ENCODE measurements at regions not wholly inside any gene's neighbourhood (a gene's known extent, or its start where the extent isn't known, plus 50 kb on each side); places are given as distances from the start of the nearest gene placed in this dataset.
"Not testable (repeated sequence)": the region's sequence is repeated elsewhere in the genome, so short reads cannot be mapped to it uniquely, and the experiment has no call there.

- no peak for DNase-seq (ENCODE audit: low read depth)
Observed at GRCh38 chr17:33564146-33564545, 271.1 kb upstream of the ASIC2 start.

- DNase-seq (ENCODE audit: low read depth) = no peak
Observed at GRCh38 chr17:33567223-33567622, 274.1 kb upstream of the ASIC2 start.

GRCh38 chr17:33572615-33573014, 279.5 kb upstream of the ASIC2 start:
- no peak for DNase-seq (ENCODE audit: low read depth)

GRCh38 chr17:33574942-33575445, 281.9 kb upstream of the ASIC2 start:
- DNase-seq (ENCODE audit: low read depth) = no peak

- not testable (repeated sequence) for DNase-seq (ENCODE audit: low read depth)
Observed at GRCh38 chr17:33579740-33580139, 286.6 kb upstream of the ASIC2 start.

- no peak for DNase-seq (ENCODE audit: low read depth)
Observed at GRCh38 chr17:33580215-33580614, 287.1 kb upstream of the ASIC2 start.

GRCh38 chr17:33582661-33583060, 289.6 kb upstream of the ASIC2 start:
- no peak for DNase-seq (ENCODE audit: low read depth)

- no peak for DNase-seq (ENCODE audit: low read depth)
Observed at GRCh38 chr17:33583518-33584417, 290.7 kb upstream of the ASIC2 start.

- no peak for DNase-seq (ENCODE audit: low read depth)
Observed at GRCh38 chr17:33593991-33594390, 300.9 kb upstream of the ASIC2 start.

- DNase-seq (ENCODE audit: low read depth) = no peak
Observed at GRCh38 chr17:33595828-33596227, 302.7 kb upstream of the ASIC2 start.

- DNase-seq (ENCODE audit: low read depth) = no peak
Observed at GRCh38 chr17:33596899-33597298, 303.8 kb upstream of the ASIC2 start.

- no peak for DNase-seq (ENCODE audit: low read depth)
Observed at GRCh38 chr17:33598797-33599196, 305.7 kb upstream of the ASIC2 start.

- DNase-seq (ENCODE audit: low read depth) = no peak
Observed at GRCh38 chr17:33602981-33603380, 309.9 kb upstream of the ASIC2 start.

GRCh38 chr17:33603789-33604188, 310.7 kb upstream of the ASIC2 start:
- DNase-seq (ENCODE audit: low read depth) = no peak

GRCh38 chr17:33611532-33611931, 318.4 kb upstream of the ASIC2 start:
- DNase-seq (ENCODE audit: low read depth) = no peak

- no peak for DNase-seq (ENCODE audit: low read depth)
Observed at GRCh38 chr17:33615861-33616260, 322.8 kb upstream of the ASIC2 start.

GRCh38 chr17:33623841-33624240, 330.7 kb upstream of the ASIC2 start:
- no peak for DNase-seq (ENCODE audit: low read depth)

- no peak for DNase-seq (ENCODE audit: low read depth)
Observed at GRCh38 chr17:33628500-33629346, 335.6 kb upstream of the ASIC2 start.

- no peak for DNase-seq (ENCODE audit: low read depth)
Observed at GRCh38 chr17:33633446-33633845, 340.4 kb upstream of the ASIC2 start.

- DNase-seq (ENCODE audit: low read depth) = no peak
Observed at GRCh38 chr17:33637534-33637933, 344.4 kb upstream of the ASIC2 start.

- no peak for DNase-seq (ENCODE audit: low read depth)
Observed at GRCh38 chr17:33639103-33639880, 346.2 kb upstream of the ASIC2 start.

GRCh38 chr17:33640629-33641028, 347.5 kb upstream of the ASIC2 start:
- DNase-seq (ENCODE audit: low read depth) = no peak

Measured in fibroblast of the conjunctiva (primary cell).